ENCODE measurements at regions not wholly inside any gene's neighbourhood (a gene's known extent, or its start where the extent isn't known, plus 50 kb on each side); places are given as distances from the start of the nearest gene placed in this dataset.
"Not testable (repeated sequence)": the region's sequence is repeated elsewhere in the genome, so short reads cannot be mapped to it uniquely, and the experiment has no call there.

GRCh38 chr20:53789989-53790675 lies 196.5 kb upstream of the ZNF217 start:
- no peak for DNase-seq

- DNase-seq: no peak
These were observed 194.8 kb upstream of the ZNF217 start for GRCh38 chr20:53788253-53789022.

DNA sequence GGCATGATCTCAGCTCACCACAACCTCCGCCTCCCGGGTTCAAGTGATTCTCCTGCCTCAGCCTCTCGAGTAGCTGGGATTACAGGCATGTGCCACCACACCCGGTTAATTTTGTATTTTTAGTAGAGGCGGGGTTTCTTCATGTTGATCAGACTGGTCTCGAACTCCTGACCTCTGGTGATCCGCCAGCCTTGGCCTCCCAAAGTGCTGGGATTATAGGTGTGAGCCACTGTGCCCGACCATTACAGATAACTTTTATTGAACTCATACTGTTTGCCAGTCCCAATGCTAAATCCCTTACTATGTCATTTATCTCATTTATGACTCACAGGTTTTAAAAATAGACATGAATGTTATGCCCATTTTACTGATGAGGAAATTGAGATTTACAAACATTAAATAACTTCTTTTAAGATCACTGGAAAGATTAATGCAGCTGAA lies 193.9 kb upstream of the ZNF217 start:
- DNase-seq: not testable (repeated sequence)

GRCh38 chr20:53786445-53787267 lies 193.0 kb upstream of the ZNF217 start:
- DNase-seq: no peak

DNA sequence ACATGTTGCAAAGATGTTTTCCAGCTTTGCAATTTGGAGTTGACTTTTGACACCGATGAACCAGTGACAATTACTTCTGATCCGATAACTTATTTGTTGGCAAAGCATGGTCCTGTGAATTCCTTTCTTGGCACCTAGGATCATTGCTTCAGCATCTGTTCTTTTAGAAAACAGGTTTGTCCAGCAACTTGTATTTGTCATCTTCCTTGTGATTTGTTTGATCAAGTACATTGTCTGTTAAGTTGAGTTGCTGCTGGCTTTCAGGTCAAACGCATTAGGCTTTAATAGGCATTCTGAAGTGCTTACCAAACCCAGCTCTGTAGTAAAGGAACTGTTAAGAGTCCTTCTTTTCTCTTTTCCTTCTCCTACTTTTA lies 192.4 kb upstream of the ZNF217 start:
- DNase-seq: no peak

GRCh38 chr20:53785320-53785719 lies 191.7 kb upstream of the ZNF217 start:
- no peak for DNase-seq

DNA sequence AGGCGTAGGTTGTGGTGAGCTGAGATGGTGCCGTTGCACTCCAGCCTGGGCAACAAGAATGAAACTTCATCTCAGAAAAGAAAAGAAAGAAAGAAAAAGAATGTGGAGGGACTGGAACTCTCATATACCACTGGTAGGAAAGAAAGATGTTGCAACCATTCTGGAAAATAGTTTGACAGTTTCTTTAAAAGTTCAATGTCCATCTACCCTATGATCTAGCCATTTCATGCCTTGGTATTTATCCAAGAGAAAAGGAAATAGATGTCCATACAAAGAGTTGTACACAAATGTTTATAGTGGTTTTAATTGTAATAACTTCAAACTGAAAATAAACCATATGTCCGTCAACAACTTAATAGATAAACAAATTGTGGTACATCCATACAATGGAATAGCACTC lies 190.1 kb upstream of the ZNF217 start:
- no peak for DNase-seq

DNA sequence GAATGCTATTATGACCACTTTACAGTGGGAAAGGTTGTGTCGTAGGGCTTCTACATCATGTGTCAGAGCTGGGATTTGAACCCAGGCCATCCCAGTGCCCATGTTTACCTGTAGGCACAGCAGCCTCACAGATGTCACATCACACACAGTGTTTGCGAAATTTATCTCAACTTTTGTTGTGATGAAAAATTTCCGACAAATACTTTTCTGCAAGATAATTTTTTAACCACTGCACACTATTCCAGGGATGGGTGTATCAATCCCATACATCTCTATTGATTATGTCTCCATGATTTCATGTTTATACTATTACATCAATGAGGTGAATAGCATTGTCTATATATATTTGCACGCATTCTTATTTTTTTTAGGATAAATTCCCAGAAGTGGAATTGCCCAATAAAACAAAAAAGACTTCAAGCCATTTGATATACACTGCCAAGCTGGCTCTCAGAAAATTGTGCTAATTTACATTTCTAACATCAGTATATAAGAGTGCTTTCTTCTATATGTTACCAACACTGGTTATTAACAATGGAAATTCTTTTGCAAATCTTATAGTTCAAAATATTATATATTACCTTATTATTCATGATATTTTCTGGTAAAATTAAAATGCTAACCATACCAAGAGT lies 189.1 kb upstream of the ZNF217 start:
- DNase-seq: no peak

DNA sequence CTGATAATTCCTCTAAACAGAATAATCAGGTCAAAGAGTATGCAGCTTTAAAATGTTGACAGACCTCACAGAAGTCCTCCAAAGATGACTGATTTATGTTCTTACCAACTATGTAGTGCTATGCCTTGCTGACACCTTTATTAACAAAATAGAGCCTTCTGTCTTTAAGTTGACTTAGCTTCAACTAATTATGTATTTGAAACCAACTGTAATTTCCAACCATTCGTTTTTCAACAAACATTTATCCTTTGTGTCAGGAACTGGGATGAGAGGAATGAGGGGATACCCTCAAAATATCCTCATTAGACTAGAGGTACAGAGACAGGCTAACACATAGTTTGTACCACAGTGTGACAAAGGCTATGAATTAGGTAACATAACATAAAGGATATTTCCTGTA lies 186.2 kb upstream of the ZNF217 start:
- DNase-seq: no peak

GRCh38 chr20:53778736-53779135 lies 185.1 kb upstream of the ZNF217 start:
- DNase-seq: no peak

GRCh38 chr20:53778041-53778516 lies 184.4 kb upstream of the ZNF217 start:
- no peak for DNase-seq

DNA sequence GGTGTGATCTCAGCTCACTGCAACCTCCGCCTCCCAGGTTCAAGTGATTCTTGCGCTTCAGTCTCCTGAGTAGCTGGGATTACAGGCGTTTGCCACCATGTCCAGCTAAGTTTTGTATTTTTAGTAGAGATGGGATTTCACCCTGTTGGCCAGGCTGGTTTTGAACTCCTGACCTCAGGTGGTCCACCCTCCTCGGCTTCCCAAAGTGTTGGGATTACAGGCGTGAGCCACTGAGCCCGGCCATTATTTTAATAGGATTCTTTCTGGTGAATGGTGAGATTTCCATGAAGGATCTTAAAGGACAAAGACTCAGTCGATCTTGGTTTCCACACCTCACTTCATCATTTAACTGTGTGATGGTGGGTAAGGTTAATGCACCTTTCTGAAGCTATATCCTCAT lies 183.8 kb upstream of the ZNF217 start:
- not testable (repeated sequence) for DNase-seq

- DNase-seq: no peak
These were observed 183.2 kb upstream of the ZNF217 start for GRCh38 chr20:53776858-53777257.

DNA sequence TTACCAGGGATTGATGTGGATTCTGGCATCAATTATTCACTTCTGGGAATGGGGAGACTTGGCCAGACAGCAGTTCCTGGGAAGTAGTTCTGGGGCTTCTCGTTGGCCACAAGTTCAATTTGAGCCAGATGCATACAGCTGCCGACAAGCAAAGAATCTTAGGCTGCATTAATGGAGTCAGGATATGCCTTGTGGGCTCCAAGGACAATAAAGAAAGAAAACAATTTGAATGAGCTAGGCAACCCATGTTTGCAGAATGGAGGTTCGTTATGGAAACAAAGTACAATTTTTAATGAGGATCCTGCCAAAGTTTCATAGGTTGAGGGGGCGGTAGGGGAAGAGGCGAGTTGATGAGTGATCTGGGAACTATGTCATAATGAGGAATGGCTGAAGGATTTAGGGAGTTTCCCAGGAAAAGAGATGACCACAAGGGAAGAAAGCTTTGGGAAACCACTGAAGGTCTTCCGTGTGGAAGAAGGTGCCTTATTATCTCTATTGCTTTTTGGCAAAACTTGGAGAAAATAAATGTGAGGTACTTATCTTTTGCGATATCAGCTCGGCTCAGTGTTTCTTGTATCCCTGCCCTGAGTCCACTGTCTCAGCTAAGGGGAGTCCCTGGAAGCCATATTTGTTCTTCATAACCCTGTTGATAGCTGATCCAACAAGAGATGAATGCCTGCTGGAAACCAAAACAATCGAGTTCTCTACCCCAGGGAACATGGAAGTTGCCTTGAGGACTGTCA lies 181.0 kb upstream of the ZNF217 start:
- DNase-seq: no peak

DNA sequence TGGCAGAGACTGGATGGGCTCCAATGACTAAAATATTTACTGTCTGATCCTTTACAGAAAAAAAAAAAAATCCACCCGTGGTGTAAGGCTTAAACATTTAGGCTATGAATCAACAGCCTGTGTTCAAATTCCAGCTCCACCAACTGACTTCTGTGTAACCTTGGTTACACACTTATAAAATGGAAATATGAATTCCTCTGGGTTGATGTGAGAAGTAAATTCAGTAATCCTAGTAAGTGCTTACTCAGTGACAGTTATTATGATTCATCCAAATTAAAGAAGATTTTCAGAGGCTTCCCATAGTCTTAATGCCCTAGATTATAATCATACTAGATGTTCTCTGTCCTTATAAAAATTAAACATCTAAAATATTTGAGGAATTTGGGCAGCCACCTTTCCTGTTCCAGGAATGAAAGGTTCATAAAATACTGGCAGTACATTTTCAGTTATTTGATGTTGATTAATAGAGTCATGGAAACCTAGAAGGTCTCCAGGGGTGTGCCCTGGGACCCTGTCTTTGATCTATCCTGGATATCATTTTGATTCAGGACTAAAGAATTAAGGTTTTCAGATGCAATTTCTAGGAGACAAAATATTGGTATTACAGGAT lies 180.3 kb upstream of the ZNF217 start:
- DNase-seq: no peak

DNA sequence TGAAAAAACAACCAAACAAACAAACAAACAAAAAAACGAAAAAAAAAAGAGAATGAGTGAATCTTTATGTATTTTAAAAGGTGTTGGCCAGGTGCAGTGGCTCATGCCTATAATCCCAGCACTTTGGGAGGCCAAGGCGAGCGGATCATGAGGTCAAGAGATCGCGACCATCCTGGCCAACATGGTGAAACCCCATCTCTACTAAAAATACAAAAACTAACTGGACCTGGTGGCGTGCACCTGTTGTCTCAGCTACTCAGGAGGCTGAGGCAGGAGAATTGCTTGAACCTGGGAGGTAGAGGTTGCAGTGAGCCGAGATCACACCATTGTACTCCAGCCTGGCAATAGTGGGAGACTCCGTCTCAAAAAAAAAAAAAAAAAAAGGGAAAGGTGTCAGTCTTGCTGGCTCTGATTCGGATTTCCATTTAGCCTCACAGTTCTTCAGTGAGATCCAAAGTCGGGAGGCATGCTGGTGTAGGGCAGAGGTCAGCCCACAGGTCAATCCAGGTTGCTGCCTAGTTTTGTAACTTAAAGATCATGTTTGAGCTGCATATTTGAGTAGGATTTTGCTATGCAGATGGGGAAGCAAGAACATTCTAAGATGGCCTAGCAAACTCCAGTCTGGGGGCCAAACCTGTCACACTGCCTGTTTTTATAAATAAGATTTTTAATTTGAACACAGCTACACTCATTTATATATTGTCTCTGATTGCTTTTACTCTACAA lies 179.6 kb upstream of the ZNF217 start:
- not testable (repeated sequence) for DNase-seq

DNA sequence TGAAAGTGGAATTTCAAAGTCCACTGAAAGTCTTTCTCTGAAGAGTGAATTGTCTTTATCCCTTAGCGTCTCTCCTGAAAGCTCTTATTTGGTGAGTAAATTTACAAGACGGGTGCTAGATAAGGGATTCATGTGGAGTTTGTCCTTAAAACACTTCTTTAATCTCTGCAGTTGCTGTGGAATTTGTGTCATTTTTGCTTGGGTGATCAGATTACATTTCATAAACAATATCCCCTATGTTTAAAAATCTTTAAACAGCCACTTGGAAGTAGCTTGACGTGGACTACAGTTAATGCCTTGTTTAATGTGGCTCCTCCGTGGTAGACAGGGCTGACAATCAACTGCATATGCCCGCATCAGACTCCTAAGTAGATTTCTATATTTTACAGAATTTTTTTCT lies 175.4 kb upstream of the ZNF217 start:
- DNase-seq: no peak

DNA sequence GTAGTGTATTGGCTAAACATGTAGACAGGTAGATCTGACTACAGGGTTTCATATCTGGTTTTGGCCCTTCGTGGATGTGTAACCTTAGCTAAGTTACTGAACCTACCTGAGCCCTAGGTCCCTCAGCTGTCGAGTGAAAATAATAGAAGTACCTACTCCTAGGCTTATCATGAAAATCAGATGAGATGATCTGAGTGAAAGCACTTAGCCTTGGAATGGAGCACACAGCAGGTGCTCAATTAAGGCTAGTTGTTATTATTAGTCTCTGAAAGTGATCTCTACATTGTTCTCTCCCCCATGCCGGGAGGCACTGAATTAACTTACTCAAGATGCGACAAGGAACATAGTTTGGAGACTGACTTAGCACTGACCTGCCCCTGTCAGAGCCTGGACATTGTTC lies 174.7 kb upstream of the ZNF217 start:
- DNase-seq: no peak

GRCh38 chr20:53767206-53767930 lies 173.7 kb upstream of the ZNF217 start:
- no peak for DNase-seq

DNA sequence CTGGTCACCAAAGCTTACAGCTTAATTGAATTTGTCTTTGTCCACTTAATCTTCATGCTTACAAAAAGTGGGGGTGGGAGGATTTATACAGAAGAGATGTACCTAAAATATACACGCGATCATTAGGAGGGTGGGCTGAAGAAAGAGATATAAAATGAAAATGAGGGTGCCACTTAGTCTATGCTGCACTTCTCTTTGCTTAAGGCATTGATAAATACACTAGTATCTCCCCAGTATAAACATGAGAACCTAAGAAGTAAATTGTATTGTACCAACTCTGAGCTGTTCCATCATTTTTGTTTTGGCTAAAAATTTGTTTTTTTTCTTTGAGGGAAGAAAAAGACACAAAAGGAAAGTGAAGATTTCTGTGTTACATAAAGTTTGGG lies 170.8 kb upstream of the ZNF217 start:
- DNase-seq: no peak
